HEK293T (cell line): ENCODE measurements at regions not wholly inside any gene's neighbourhood (a gene's known extent, or its start where the extent isn't known, plus 50 kb on each side); places are given as distances from the start of the nearest gene placed in this dataset.

Experiments used
- BHLHE40 ChIP-seq: fragments of 450-650 bp; IDR thresholded peaks from 2 replicates; pipeline ENCODE4 v1.6.1; 2016; ENCODE audit warnings: mild to moderate bottlenecking, moderate library complexity, borderline replicate concordance
- CTBP1 ChIP-seq: fragments of 450-650 bp; IDR thresholded peaks from 2 replicates; pipeline ENCODE4 v1.6.1; 2016; ENCODE audit warnings: borderline replicate concordance
- FOXA1 ChIP-seq: fragments of 450-650 bp; IDR thresholded peaks from 2 replicates; pipeline ENCODE4 v1.6.1; 2016; ENCODE audit warnings: mild to moderate bottlenecking
- FOXK2 ChIP-seq: fragments of 450-650 bp; IDR thresholded peaks from 2 replicates; pipeline ENCODE4 v1.6.1; 2016; ENCODE audit warnings: mild to moderate bottlenecking
- HDGF ChIP-seq: fragments of 450-650 bp; IDR thresholded peaks from 2 replicates; pipeline ENCODE4 v1.6.1; 2017; ENCODE audit warnings: antibody characterized with exemption, borderline replicate concordance
- PKNOX1 ChIP-seq: fragments of 450-650 bp; IDR thresholded peaks from 2 replicates; pipeline ENCODE4 v1.6.1; 2016

GRCh38 chr1:78229344-78229743, 183.6 kb downstream of the GIPC2 start:
- TF ChIP-seq BHLHE40 (no peak), HDGF (no peak), CTBP1 (no peak), PKNOX1 (no peak), FOXA1 (no peak), FOXK2 (no peak)
